ENCODE measurements at regions not wholly inside any gene's neighbourhood (a gene's known extent, or its start where the extent isn't known, plus 50 kb on each side); places are given as distances from the start of the nearest gene placed in this dataset.

GRCh38 chr7:25777969-25778708 is 373.9 kb upstream of the NFE2L3 start:
- no peak for DNase-seq (ENCODE audit: low spot score)

DNA sequence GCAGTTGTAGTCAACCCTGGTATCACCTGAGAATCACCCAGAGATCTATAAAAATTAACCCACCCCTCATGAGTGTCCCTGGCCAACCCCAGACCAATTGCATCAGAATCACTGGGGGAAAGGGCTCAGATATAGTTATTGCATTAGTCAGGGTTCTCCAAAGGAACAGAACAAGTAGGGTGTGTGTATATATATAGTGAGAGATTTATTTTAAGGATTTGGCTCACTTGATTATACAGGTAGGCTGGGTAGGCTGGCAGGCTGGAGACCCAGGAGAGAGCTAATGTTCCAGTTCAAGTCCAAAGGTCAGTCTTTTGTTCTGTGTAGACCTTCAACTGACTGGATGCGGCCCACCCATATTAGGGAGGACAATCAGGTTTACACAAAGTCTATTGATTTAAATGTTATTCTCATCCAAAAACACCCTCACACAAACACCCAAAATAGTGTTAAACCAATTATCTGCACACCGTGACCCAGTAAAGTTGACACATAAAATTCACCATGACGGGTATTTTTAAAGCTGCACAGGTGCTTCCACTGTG is 372.9 kb upstream of the NFE2L3 start:
- no peak for DNase-seq (ENCODE audit: low spot score)

DNA sequence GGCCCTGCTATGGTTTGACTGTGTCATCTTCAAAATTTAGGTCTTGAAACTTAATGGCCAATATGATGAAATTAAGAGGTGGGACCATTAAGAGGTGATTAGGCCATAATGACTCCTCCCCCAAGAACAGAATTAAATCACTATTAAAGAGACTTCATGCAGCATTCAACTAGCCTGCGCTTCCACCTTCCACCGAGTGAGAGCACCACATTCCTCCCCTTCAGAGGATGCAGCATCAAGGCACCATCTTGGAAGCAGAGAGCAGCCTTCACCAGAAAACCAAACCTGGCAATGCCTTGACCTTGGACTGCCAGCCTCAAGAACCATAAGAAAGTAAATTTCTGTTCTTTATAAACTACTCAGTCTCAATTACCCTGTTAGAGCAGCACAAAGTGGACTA is 371.1 kb upstream of the NFE2L3 start:
- no peak for DNase-seq (ENCODE audit: low spot score)

GRCh38 chr7:25781704-25782103 is 370.3 kb upstream of the NFE2L3 start:
- no peak for DNase-seq (ENCODE audit: low spot score)

- DNase-seq (ENCODE audit: low spot score) = no peak
Observed at GRCh38 chr7:25786936-25787335, 365.1 kb upstream of the NFE2L3 start.

DNA sequence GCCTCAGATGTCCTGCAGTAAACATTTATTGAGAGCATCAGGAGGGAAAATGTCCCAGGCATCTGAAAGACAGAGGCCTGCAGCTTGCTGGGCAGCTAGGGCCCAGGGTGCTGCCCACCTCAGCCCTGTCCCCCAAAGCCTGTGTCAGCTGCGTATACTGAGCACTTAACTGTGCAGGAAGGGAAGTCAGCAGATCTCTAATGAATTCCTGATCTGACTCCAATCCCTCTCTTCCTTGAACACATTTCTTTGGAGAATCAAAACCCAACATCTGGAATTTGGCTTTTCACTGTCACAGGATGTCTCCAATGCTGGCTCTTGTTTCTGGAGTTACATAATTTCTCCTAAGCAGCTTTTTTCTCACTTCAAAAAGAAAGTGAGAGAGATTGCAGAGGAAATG is 364.7 kb upstream of the NFE2L3 start:
- DNase-seq (ENCODE audit: low spot score) = no peak

- DNase-seq (ENCODE audit: low spot score) = no peak
Observed at GRCh38 chr7:25788371-25788770, 363.6 kb upstream of the NFE2L3 start.

GRCh38 chr7:25788961-25789620 is 362.9 kb upstream of the NFE2L3 start:
- DNase-seq (ENCODE audit: low spot score) = no peak

DNA sequence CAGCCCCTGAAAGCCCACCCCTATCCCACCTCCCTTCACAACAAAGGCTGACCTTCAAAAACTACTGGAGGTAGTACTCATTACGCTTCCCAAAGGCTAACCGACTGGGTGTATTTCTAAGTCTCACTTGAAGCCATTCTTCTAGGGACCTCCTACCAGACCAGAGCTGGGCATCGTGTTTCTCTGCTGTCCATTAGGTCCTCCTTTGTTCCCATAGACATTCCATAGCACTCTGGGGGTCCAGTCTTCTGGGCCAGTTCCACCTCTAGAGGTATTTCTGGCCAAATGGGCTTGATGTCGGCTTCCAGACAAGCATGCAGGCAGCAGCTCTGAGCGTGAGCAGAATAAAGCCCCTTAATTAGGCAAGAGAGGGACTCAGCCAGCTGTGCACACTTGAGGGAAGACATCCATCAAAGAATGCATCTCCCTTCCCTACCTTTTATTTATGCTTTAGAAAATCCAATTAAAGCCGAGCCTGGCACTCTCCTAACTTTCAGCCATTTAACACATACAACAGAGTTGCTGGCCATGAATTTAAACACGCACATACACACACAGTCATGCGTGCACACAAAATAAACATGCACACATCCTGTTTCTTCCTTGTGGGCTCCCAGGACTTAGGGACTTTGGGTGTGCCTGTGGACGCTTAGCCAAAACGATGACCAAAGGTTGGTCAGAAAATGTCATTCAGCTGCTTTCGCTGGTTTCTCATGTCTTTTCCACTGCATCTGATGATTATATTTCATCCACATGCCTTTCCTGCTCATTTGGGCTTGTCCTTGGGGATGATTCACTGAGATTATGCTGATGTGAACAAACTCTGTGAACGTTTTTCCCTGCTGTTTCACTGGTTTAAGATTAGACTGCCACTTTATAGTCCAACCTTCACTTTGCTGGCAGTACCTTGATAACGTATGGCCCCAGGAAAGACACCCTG is 362.0 kb upstream of the NFE2L3 start:
- DNase-seq (ENCODE audit: low spot score) = no peak

- no peak for DNase-seq (ENCODE audit: low spot score)
Observed at GRCh38 chr7:25790963-25791362, 361.0 kb upstream of the NFE2L3 start.

GRCh38 chr7:25792586-25792985 is 359.4 kb upstream of the NFE2L3 start:
- DNase-seq (ENCODE audit: low spot score) = no peak

GRCh38 chr7:25795824-25796235 is 356.2 kb upstream of the NFE2L3 start:
- no peak for DNase-seq (ENCODE audit: low spot score)

- no peak for DNase-seq (ENCODE audit: low spot score)
Observed at GRCh38 chr7:25798344-25798743, 353.7 kb upstream of the NFE2L3 start.

GRCh38 chr7:25801214-25801613 is 350.8 kb upstream of the NFE2L3 start:
- DNase-seq (ENCODE audit: low spot score) = no peak

DNA sequence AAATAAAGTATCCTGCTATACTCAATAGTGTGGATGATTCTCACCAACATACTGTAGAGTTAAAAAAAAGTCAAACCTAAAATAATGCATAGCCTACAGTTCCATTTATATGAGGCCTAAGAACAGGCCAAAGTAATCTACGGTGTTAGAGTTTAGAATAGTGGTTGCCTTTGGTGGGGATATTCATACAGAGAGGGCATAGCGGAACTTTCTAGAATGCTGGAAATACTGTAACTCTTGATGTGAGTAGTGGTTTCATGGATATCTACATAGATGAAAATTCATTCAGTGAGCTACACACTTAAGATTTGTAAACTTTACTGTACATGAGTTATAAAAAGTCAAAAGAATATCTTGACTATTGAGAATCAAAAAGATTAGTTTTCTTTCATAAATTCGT is 349.9 kb upstream of the NFE2L3 start:
- DNase-seq (ENCODE audit: low spot score) = no peak

DNA sequence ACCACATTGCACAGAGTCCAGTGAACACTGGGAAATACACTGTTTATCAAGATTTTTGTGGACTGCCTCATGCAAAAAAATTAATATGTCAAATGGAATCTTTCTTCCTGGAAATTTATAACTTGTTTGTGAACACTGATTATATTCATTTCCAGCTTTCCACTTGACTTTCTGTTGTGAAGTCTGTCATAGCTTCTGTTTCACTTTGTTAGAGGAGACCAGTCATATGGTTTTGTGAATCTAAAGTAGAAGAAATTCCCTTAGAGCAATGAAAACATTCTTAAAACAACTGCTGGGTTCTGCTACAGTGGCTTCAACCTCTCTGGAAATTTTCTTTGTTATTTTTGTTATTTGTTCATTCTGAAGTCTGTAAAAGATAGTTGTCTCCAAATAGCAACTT is 349.5 kb upstream of the NFE2L3 start:
- DNase-seq (ENCODE audit: low spot score) = no peak

- DNase-seq (ENCODE audit: low spot score) = no peak
Observed at GRCh38 chr7:25803117-25803887, 348.7 kb upstream of the NFE2L3 start.

DNA sequence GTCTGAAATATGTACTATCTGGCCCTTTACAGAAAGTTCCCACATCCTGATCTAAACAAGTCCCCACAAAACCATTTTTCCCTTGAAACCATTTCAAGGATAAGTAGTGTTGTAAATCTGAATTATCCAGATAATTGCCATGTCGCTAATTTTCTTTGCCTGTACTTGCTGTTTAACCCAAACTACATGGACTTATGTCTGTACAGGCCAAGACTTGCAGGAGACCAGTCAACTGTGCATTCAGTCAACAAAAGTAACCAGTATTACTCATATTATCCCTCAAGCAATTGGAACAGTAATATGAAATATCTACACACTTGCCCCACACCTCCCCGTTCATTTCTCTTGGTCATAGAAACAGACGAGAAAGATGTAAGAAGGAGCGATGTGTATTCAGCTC is 347.8 kb upstream of the NFE2L3 start:
- no peak for DNase-seq (ENCODE audit: low spot score)

DNA sequence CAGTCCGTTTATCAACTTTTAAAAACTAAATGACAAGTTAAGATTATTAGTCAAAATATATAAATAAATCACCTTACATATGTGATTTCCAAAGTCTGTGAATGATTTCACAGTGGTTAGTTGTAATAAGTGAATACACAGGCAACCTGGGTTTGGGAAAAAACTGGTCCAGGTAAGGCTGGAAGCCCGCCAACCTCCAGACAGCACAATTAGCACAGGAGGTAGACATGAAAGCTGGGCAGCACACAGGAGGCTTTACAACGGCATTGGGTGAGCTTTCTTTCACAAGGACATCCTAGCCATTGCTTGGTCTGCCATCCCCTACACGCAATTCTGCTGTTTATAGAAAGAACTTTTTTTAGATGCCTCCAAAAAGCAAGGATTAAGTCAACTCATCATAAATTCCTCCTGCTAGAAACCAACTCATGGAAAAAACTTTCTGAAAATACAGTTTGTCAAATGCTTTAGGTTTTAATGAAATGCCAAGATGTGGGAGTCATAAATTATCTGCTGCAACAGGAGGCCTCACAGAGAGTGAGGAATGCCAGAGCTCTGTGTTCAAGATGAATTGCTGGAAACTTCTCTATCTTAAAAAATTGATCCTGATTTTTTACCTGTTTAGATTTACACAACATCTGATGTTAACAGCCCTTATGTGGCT is 346.8 kb upstream of the NFE2L3 start:
- no peak for DNase-seq (ENCODE audit: low spot score)

DNA sequence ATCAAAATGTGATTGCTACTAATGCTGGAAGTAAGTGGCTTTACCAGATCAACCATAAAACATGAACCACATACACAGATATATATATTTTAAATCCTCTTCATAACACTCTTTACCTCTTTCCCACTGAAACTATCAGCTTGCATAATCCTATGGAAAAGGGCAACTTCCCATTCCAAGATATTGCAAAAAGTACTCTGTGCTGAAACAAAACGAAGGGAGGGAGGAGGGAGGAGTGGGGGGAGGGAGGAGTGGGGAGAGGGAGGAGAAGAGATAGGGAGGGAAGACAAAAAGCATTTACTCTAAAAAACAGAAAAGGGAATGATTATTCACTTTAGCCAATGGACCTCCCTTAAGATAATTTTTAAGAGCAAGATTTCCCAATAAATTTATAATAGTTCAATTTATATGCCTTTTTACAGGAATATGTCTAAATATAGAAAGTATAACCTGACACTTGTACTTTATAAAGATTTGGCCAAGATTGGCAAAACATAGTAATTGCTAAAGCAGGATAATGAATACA is 344.8 kb upstream of the NFE2L3 start:
- DNase-seq (ENCODE audit: low spot score) = no peak

- DNase-seq (ENCODE audit: low spot score) = no peak
Observed at GRCh38 chr7:25809441-25809840, 342.6 kb upstream of the NFE2L3 start.

Data from D341Med (cell line).